K562 (cell line): ENCODE measurements at regions not wholly inside any gene's neighbourhood (a gene's known extent, or its start where the extent isn't known, plus 50 kb on each side); places are given as distances from the start of the nearest gene placed in this dataset.

ENCODE experiments used
- RAD21 ChIP-seq, 2 experiments: fragments of 250-450 bp in 1 of 2; fragments of 450-650 bp in 1 of 2; sonication (Bioruptor Pico) in 1 of 2; formaldehyde crosslinking in 1 of 2; IDR thresholded peaks in 1 of 2; conservative IDR thresholded peaks in 1 of 2; 2 replicates each; pipeline versions ENCODE4 v1.4.0 to v1.8.0; 2020 to 2022; ENCODE audit warnings: mild to moderate bottlenecking in 2 of 2, moderate library complexity in 1 of 2
- TAF15 ChIP-seq: fragments of 200-400 bp; formaldehyde crosslinking; IDR thresholded peaks from 2 replicates; pipeline ENCODE4 v1.6.1; 2017; ENCODE audit warnings: mild to moderate bottlenecking, low read depth, low read length, moderate library complexity
- TBL1XR1 ChIP-seq, 2 experiments: IDR thresholded peaks; 2 replicates each; pipeline ENCODE4 v1.6.1; 2012; ENCODE audit warnings: improper control_type of control experiment in 2 of 2, low read length in 2 of 2, mild to moderate bottlenecking in 1 of 2
- TEAD4 ChIP-seq, 2 experiments: sonication (generic) in 1 of 2; formaldehyde crosslinking in 1 of 2; IDR thresholded peaks; 2 replicates each; pipeline versions ENCODE4 v1.6.1 to v1.8.0; 2012 to 2022; ENCODE audit warnings: borderline replicate concordance in 1 of 2, inconsistent platforms in 1 of 2, low read length in 1 of 2, mild to moderate bottlenecking in 1 of 2, missing genetic modification reagents in 1 of 2
- U2AF2 ChIP-seq: fragments of 200-400 bp; formaldehyde crosslinking; optimal IDR thresholded peaks from 2 replicates; pipeline ENCODE3; 2017; ENCODE audit warnings: low read depth, mild to moderate bottlenecking, low read length
- YBX1 ChIP-seq: fragments of 450-650 bp; IDR thresholded peaks from 2 replicates; pipeline ENCODE4 v1.7.1; 2016; ENCODE audit warnings: mild to moderate bottlenecking
- ZNF57 ChIP-seq: fragments of 450-650 bp; formaldehyde crosslinking; IDR thresholded peaks from 2 replicates; pipeline ENCODE4 v1.4.0; 2020; ENCODE audit warnings: mild to moderate bottlenecking, moderate library complexity
- TF ChIP-seq, protein P1 (sequence below): fragments of 250-450 bp; sonication (Bioruptor Pico); IDR thresholded peaks from 2 replicates; pipeline ENCODE4 v1.4.0; 2020
- TF ChIP-seq, protein P2 (sequence below): sonication (generic); formaldehyde crosslinking; IDR thresholded peaks from 2 replicates; pipeline ENCODE4 v1.8.0; 2022; ENCODE audit warnings: mild to moderate bottlenecking, missing genetic modification reagents, borderline replicate concordance

DNA sequence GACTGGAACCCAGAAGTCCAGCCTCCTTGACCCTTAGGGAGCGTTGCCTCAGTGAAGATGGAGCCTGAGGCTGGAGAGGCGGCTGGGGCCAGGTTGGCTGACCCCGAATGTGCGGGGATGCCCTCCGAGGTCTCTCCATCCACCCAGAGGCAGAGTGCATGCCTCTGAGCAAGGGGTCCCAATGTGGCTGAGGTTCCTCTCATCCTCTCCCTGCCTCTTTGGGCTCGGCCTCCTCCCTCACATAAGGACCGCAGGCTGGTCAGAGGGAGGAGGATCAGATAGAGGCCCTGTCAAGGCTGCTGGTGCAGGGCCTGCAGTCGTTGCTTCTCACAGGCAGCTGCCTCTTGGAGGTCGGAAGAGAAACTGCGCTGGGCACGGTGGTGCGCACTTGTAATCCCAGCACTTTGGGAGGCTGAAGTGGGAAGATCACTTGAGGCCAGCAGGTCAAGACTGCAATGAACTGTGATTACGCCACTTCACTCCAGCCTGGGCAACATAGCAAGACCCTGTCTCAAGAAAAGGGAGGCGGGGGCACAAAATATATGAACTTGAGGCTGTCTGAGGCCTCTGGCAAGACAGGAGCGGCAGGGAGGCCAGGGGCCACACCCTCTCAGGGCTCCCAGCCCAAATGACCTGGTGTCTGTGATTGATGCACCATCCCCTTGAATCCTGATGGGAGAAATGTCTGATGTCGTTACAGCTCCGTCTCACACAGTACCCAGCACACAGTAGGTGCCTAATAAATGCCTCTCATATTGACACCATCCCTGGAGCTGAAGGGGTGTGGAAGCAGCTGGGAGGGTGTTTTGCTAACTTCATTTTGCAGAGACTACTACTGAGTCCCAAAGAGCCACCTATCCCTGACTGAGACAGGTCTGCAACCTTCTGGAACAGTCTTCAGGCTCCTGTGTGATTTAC lies 220.1 kb upstream of the GSE1 start (continued):
- TF ChIP-seq, protein P1, sequence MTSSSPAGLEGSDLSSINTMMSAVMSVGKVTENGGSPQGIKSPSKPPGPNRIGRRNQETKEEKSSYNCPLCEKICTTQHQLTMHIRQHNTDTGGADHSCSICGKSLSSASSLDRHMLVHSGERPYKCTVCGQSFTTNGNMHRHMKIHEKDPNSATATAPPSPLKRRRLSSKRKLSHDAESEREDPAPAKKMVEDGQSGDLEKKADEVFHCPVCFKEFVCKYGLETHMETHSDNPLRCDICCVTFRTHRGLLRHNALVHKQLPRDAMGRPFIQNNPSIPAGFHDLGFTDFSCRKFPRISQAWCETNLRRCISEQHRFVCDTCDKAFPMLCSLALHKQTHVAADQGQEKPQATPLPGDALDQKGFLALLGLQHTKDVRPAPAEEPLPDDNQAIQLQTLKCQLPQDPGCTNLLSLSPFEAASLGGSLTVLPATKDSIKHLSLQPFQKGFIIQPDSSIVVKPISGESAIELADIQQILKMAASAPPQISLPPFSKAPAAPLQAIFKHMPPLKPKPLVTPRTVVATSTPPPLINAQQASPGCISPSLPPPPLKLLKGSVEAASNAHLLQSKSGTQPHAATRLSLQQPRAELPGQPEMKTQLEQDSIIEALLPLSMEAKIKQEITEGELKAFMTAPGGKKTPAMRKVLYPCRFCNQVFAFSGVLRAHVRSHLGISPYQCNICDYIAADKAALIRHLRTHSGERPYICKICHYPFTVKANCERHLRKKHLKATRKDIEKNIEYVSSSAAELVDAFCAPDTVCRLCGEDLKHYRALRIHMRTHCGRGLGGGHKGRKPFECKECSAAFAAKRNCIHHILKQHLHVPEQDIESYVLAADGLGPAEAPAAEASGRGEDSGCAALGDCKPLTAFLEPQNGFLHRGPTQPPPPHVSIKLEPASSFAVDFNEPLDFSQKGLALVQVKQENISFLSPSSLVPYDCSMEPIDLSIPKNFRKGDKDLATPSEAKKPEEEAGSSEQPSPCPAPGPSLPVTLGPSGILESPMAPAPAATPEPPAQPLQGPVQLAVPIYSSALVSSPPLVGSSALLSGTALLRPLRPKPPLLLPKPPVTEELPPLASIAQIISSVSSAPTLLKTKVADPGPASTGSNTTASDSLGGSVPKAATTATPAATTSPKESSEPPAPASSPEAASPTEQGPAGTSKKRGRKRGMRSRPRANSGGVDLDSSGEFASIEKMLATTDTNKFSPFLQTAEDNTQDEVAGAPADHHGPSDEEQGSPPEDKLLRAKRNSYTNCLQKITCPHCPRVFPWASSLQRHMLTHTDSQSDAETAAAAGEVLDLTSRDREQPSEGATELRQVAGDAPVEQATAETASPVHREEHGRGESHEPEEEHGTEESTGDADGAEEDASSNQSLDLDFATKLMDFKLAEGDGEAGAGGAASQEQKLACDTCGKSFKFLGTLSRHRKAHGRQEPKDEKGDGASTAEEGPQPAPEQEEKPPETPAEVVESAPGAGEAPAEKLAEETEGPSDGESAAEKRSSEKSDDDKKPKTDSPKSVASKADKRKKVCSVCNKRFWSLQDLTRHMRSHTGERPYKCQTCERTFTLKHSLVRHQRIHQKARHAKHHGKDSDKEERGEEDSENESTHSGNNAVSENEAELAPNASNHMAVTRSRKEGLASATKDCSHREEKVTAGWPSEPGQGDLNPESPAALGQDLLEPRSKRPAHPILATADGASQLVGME (CRISPR knock-in tag) = no peak
- TF ChIP-seq U2AF2 = no peak
- TF ChIP-seq RAD21 (CRISPR knock-in tag; conservative IDR thresholded peaks at IDR 0.05 in 1 of 2, IDR thresholded peaks at IDR 0.05 in 1 of 2) = 0 out of 4 replicates have a peak, but pooled peaks of 1 of the 2 experiments have one; percentile 5
- TF ChIP-seq YBX1 = no peak
- TF ChIP-seq TEAD4 (IDR thresholded peaks at IDR 0.05; ENCODE audit: low read length) = no peak
- no peak for TF ChIP-seq TEAD4 (CRISPR knock-in tag; IDR thresholded peaks at IDR 0.05; ENCODE audit: borderline replicate concordance)
- no peak for TF ChIP-seq ZNF57 (CRISPR knock-in tag)
- no peak for TF ChIP-seq TAF15
- TF ChIP-seq, protein P2, sequence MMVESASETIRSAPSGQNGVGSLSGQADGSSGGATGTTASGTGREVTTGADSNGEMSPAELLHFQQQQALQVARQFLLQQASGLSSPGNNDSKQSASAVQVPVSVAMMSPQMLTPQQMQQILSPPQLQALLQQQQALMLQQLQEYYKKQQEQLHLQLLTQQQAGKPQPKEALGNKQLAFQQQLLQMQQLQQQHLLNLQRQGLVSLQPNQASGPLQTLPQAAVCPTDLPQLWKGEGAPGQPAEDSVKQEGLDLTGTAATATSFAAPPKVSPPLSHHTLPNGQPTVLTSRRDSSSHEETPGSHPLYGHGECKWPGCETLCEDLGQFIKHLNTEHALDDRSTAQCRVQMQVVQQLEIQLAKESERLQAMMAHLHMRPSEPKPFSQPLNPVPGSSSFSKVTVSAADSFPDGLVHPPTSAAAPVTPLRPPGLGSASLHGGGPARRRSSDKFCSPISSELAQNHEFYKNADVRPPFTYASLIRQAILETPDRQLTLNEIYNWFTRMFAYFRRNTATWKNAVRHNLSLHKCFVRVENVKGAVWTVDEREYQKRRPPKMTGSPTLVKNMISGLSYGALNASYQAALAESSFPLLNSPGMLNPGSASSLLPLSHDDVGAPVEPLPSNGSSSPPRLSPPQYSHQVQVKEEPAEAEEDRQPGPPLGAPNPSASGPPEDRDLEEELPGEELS (CRISPR knock-in tag) = no peak
- no peak for TF ChIP-seq TBL1XR1 (IDR thresholded peaks at IDR 0.05; ENCODE audit: low read length in 2 of 2)
